ENCODE measurements at regions not wholly inside any gene's neighbourhood (a gene's known extent, or its start where the extent isn't known, plus 50 kb on each side); places are given as distances from the start of the nearest gene placed in this dataset.
"Not testable (repeated sequence)": the region's sequence is repeated elsewhere in the genome, so short reads cannot be mapped to it uniquely, and the experiment has no call there.

- intact Hi-C loops (cut with micrococcal nuclease); H3K4me1 Mint-ChIP-seq (ENCODE audit: low read depth); H3K27ac Mint-ChIP-seq; H3K4me3 Mint-ChIP-seq; H3K36me3 Mint-ChIP-seq (ENCODE audit: low read depth); H3K9me3 Mint-ChIP-seq; DNase-seq (ENCODE audit: low spot score): not testable (repeated sequence)
- peaks cover 38% of the 10 kb centered on the region for H3K27me3 Mint-ChIP-seq (ENCODE audit: insufficient read depth)
These were observed 141.5 kb downstream of the SYT15 start for GRCh38 chr10:46720386-46720785.

- H3K9me3 Mint-ChIP-seq; H3K4me3 Mint-ChIP-seq; intact Hi-C loops (cut with micrococcal nuclease): not testable (repeated sequence)
These were observed 142.0 kb downstream of the SYT15 start for GRCh38 chr10:46720811-46721518.

GRCh38 chr10:46724258-46724657 is 145.3 kb downstream of the SYT15 start:
- peaks cover 30% of the 10 kb centered on the region for H3K27me3 Mint-ChIP-seq (ENCODE audit: insufficient read depth)
- H3K4me1 Mint-ChIP-seq (ENCODE audit: low read depth); intact Hi-C loops (cut with micrococcal nuclease); H3K27ac Mint-ChIP-seq; DNase-seq (ENCODE audit: low spot score); H3K9me3 Mint-ChIP-seq; H3K4me3 Mint-ChIP-seq; H3K36me3 Mint-ChIP-seq (ENCODE audit: low read depth): not testable (repeated sequence)

More at GRCh38 chr10:46720811-46721518, 142.0 kb downstream of the SYT15 start:
- not testable (repeated sequence) for DNase-seq (ENCODE audit: low spot score); H3K27ac Mint-ChIP-seq; H3K36me3 Mint-ChIP-seq (ENCODE audit: low read depth); H3K4me1 Mint-ChIP-seq (ENCODE audit: low read depth)
- peaks cover 41% of the 10 kb centered on the region for H3K27me3 Mint-ChIP-seq (ENCODE audit: insufficient read depth)

DNA sequence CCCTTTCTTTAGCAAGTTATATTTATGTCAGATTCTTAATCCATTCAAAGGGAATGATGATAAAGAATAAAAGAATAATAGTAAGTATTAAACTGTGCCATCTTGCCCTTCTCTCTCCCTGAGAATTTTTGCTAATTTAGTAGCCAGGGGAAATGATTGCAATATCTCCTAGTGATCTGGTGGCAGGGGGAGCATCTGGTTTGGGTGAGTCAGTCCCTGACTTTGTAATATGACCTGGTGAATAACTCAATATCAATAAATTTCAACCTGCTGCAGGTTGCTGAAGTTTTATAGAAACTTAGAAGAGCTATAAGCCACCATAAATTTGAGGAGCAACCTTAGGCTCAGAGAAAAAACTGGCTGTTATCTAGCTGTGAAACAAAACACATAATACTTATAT is 149.4 kb downstream of the SYT15 start:
- H3K9me3 Mint-ChIP-seq; H3K27ac Mint-ChIP-seq; DNase-seq (ENCODE audit: low spot score); H3K4me3 Mint-ChIP-seq; H3K36me3 Mint-ChIP-seq (ENCODE audit: low read depth); H3K4me1 Mint-ChIP-seq (ENCODE audit: low read depth); intact Hi-C loops (cut with micrococcal nuclease): not testable (repeated sequence)
- peaks cover 16% of the 10 kb centered on the region for H3K27me3 Mint-ChIP-seq (ENCODE audit: insufficient read depth)

- H3K9me3 Mint-ChIP-seq; H3K4me3 Mint-ChIP-seq; DNase-seq (ENCODE audit: low spot score); intact Hi-C loops (cut with micrococcal nuclease); H3K36me3 Mint-ChIP-seq (ENCODE audit: low read depth); H3K27ac Mint-ChIP-seq; H3K4me1 Mint-ChIP-seq (ENCODE audit: low read depth); H3K27me3 Mint-ChIP-seq (ENCODE audit: insufficient read depth): not testable (repeated sequence)
These were observed 151.8 kb downstream of the SYT15 start for GRCh38 chr10:46730729-46731128.

DNA sequence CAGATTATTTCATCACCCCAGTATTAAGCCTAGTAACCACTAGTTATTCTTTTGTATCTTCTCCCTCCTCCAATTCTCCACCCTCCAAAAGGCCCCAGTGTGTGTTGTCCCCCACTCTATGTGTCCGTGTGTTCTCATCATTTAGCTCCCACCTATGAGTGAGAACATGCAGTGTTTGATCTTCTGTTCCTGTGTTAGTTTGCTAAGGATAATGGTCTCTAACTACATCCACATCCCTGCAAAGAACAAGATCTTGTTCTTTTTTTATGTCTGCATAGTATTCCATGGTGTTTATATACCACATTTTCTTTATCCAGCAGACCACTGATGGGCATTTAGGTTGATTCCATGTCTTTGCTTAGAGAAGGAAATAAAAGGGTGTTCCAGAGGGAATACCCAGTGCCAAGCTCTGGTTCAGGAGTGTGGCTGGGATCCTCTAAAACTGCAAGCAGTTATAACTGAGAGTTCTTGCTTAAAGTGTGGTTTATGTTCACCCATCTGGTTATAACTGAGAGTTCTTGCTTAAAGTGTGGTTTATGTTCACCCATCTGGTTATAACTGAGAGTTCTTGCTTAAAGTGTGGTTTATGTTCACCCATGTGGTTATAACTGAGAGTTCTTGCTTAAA is 154.8 kb downstream of the SYT15 start:
- DNase-seq (ENCODE audit: low spot score); intact Hi-C loops (cut with micrococcal nuclease); H3K27ac Mint-ChIP-seq; H3K36me3 Mint-ChIP-seq (ENCODE audit: low read depth); H3K27me3 Mint-ChIP-seq (ENCODE audit: insufficient read depth); H3K4me3 Mint-ChIP-seq; H3K9me3 Mint-ChIP-seq; H3K4me1 Mint-ChIP-seq (ENCODE audit: low read depth): not testable (repeated sequence)

GRCh38 chr10:46734262-46734642 is 155.3 kb downstream of the SYT15 start:
- H3K27ac Mint-ChIP-seq; H3K4me1 Mint-ChIP-seq (ENCODE audit: low read depth); H3K27me3 Mint-ChIP-seq (ENCODE audit: insufficient read depth); DNase-seq (ENCODE audit: low spot score); H3K9me3 Mint-ChIP-seq; H3K4me3 Mint-ChIP-seq; intact Hi-C loops (cut with micrococcal nuclease); H3K36me3 Mint-ChIP-seq (ENCODE audit: low read depth): not testable (repeated sequence)

- intact Hi-C loops (cut with micrococcal nuclease); H3K36me3 Mint-ChIP-seq (ENCODE audit: low read depth); H3K4me3 Mint-ChIP-seq; DNase-seq (ENCODE audit: low spot score); H3K4me1 Mint-ChIP-seq (ENCODE audit: low read depth); H3K9me3 Mint-ChIP-seq; H3K27me3 Mint-ChIP-seq (ENCODE audit: insufficient read depth); H3K27ac Mint-ChIP-seq: not testable (repeated sequence)
These were observed 161.0 kb downstream of the SYT15 start for GRCh38 chr10:46739919-46740318.

DNA sequence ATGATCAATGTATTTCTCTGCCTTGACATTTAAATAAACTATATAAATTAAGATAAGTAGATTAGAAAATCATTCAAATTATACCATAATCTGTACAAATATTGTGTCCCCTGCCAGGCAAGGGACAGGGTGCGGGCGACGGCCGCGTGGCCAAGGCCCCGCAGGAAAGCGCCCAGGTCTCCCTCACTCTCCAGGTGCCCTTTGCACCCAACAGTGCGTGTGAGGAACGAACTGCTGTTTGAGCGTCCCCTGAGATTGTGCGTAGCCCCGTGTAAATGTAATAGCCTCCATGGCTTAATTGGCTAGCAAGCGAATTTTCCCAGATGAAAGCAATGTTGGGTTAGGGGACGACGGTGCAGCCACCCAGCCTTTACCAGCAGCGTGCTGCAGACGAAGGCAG is 161.4 kb downstream of the SYT15 start:
- H3K27ac Mint-ChIP-seq; DNase-seq (ENCODE audit: low spot score); intact Hi-C loops (cut with micrococcal nuclease); H3K4me1 Mint-ChIP-seq (ENCODE audit: low read depth); H3K36me3 Mint-ChIP-seq (ENCODE audit: low read depth); H3K9me3 Mint-ChIP-seq; H3K27me3 Mint-ChIP-seq (ENCODE audit: insufficient read depth); H3K4me3 Mint-ChIP-seq: not testable (repeated sequence)

- intact Hi-C loops (cut with micrococcal nuclease); H3K36me3 Mint-ChIP-seq (ENCODE audit: low read depth); H3K4me1 Mint-ChIP-seq (ENCODE audit: low read depth); H3K4me3 Mint-ChIP-seq; H3K27ac Mint-ChIP-seq; DNase-seq (ENCODE audit: low spot score); H3K9me3 Mint-ChIP-seq: not testable (repeated sequence)
- peaks cover 11% of the 10 kb centered on the region for H3K27me3 Mint-ChIP-seq (ENCODE audit: insufficient read depth)
These were observed 162.2 kb upstream of the PTPN20 start for GRCh38 chr10:46749003-46749402.

- H3K4me1 Mint-ChIP-seq (ENCODE audit: low read depth) = not testable (repeated sequence)
These were observed 161.8 kb upstream of the PTPN20 start for GRCh38 chr10:46749470-46749869.

DNA sequence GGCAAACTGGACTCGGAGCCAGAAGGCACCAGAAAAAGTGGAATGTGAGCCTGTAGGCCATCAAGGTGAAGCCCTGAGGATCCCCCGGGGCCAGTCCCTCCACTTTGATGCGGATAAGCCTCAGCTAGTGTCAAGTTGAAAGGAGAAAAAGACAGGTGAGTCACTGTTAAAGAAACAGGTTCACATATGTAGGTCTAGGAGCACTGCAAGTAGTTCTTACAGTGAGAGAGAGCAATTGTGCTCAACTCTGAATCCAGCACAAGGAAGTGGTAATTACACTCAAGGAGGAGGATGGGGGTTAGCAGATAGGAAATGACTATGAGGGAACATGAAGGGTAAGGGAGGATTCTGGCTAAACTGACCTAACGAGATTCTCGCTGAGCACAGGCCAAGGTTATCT is 157.5 kb upstream of the PTPN20 start:
- intact Hi-C loops (cut with micrococcal nuclease); DNase-seq (ENCODE audit: low spot score); H3K4me1 Mint-ChIP-seq (ENCODE audit: low read depth); H3K27me3 Mint-ChIP-seq (ENCODE audit: insufficient read depth); H3K36me3 Mint-ChIP-seq (ENCODE audit: low read depth); H3K9me3 Mint-ChIP-seq; H3K4me3 Mint-ChIP-seq; H3K27ac Mint-ChIP-seq: not testable (repeated sequence)

More at GRCh38 chr10:46749470-46749869, 161.8 kb upstream of the PTPN20 start:
- intact Hi-C loops (cut with micrococcal nuclease); H3K27ac Mint-ChIP-seq; H3K36me3 Mint-ChIP-seq (ENCODE audit: low read depth); H3K9me3 Mint-ChIP-seq; H3K4me3 Mint-ChIP-seq; DNase-seq (ENCODE audit: low spot score): not testable (repeated sequence)
- peaks cover 11% of the 10 kb centered on the region for H3K27me3 Mint-ChIP-seq (ENCODE audit: insufficient read depth)

DNA sequence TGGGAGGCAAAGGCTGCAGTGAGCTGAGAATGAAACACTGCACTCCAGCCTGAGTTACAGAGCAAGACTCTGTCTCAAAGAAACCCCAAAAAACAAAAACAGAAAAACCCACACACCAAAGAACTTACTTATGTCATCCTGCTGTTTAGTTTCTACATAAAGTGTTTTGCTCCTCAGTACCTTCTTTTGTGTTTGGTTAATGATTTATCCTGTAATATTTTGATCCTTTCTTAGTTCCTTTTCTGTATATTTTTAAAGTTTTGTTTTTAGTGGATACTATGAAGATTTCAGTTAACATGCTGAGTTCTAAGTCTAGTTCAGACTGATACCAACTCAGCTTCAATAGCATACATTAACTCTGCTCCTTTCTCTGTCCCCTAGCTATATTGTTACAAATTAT is 149.8 kb upstream of the PTPN20 start:
- H3K36me3 Mint-ChIP-seq (ENCODE audit: low read depth); H3K4me3 Mint-ChIP-seq; H3K9me3 Mint-ChIP-seq; intact Hi-C loops (cut with micrococcal nuclease); DNase-seq (ENCODE audit: low spot score); H3K27me3 Mint-ChIP-seq (ENCODE audit: insufficient read depth); H3K27ac Mint-ChIP-seq; H3K4me1 Mint-ChIP-seq (ENCODE audit: low read depth): not testable (repeated sequence)

Data from activated T-helper 1 cell treated with anti-CD3 and anti-CD28 coated beads, Interleukin-12 subunit alpha, Interleukin-12 subunit beta, Interleukin-2, Interleukin-4 antibody, amounts not matched to agents 30 ng/mL and 10 ng/mL and 1 ng/mL, durations not matched to agents 14 hours and 24 hours and 36 hours (primary cell).